Activated naive CD4-positive, alpha-beta T cell treated with anti-CD3 and anti-CD28 coated beads, Interleukin-2, amount 10 ng/mL, durations not matched to agents 7 days and 5 days (primary cell): ENCODE measurements at regions not wholly inside any gene's neighbourhood (a gene's known extent, or its start where the extent isn't known, plus 50 kb on each side); places are given as distances from the start of the nearest gene placed in this dataset.

Source experiments
- CTCF ChIA-PET: fragments of 350-600 bp; sonication (Branson Sonifier 250); formaldehyde crosslinking; loops from one replicate; lab custom pipeline; 2021; ENCODE audit warnings: antibody characterized with exemption; lab: Charles Lee
- DNase-seq: peaks from one replicate; pipeline ENCODE4 v3.0.0-alpha.2; 2020
- H3K27ac Mint-ChIP-seq: one replicate; pipeline ENCODE4 v1.8.0; 2021; ENCODE audit warnings: mild to moderate bottlenecking, moderate library complexity, mixed read lengths
- H3K27me3 Mint-ChIP-seq: one replicate; pipeline ENCODE4 v1.8.0; 2021; ENCODE audit warnings: mild to moderate bottlenecking, mixed read lengths
- H3K36me3 Mint-ChIP-seq: one replicate; pipeline ENCODE4 v1.8.0; 2021; ENCODE audit warnings: mixed read lengths
- H3K4me1 Mint-ChIP-seq: one replicate; pipeline ENCODE4 v1.8.0; 2021; ENCODE audit warnings: mixed read lengths
- H3K4me3 Mint-ChIP-seq: one replicate; pipeline ENCODE4 v1.8.0; 2021; ENCODE audit warnings: mild to moderate bottlenecking, moderate library complexity, mixed read lengths
- H3K9me3 Mint-ChIP-seq: one replicate; pipeline ENCODE4 v1.8.0; 2021; ENCODE audit warnings: mixed read lengths

DNA sequence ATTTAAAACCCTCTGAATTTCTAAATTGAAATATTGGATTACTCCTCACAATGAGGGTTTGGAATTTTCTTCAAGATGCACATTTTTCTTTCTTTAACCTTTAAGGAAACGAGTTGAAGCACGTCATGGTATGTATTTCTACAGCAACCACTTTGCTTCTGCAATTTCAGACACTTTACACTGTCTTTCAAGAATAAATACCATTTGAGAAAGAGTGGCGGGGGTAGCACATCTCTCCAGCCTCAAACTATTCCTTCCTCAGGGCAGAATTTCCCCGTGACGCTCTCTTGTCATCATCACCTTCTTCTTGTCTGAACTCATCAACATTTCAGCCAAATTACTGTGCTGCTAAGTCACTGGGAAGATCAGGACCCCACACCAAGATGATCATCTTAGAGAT is 1073.4 kb downstream of the EFNB2 start:
- Mint-ChIP-seq H3K4me3 (no peak overlapping the region), H3K27ac (no peak overlapping the region), H3K4me1 (no peaks in the 10 kb centered on the region), H3K27me3 (no peaks in the 10 kb centered on the region), H3K36me3 (no peaks in the 10 kb centered on the region), H3K9me3 (no peaks in the 10 kb centered on the region)
- CTCF ChIA-PET, result no interaction called here
- no peak for DNase-seq

DNA sequence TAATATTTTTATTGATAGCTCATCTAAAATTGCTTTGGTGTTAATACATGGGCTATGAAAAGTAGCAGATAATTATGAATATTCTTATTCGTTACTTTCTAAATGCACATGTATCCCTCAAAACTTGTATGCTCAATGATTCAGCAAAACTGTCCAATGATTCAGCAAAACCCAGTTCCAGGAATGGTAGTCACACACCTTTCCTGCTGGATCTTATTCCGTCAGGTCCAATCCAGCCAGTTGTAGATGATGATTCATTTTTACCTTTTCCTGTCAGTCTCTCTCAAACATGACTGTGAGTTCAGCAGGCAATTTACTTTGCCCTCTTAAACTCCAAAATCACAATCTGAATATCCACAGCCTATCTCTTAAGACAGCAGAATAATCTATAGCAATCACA is 1082.6 kb downstream of the EFNB2 start:
- Mint-ChIP-seq H3K27ac (no peak overlapping the region), H3K36me3 (no peaks in the 10 kb centered on the region), H3K4me1 (no peaks in the 10 kb centered on the region), H3K9me3 (peaks cover 3% of the 10 kb centered on the region), H3K27me3 (no peaks in the 10 kb centered on the region), H3K4me3 (no peak overlapping the region)
- DNase-seq, result no peak
- CTCF ChIA-PET, result interaction anchor here (0.6 kb wide), 1 partner anchor 129 kb away, joined by 4 read pairs; no protein-coding TSS in a partner anchor

DNA sequence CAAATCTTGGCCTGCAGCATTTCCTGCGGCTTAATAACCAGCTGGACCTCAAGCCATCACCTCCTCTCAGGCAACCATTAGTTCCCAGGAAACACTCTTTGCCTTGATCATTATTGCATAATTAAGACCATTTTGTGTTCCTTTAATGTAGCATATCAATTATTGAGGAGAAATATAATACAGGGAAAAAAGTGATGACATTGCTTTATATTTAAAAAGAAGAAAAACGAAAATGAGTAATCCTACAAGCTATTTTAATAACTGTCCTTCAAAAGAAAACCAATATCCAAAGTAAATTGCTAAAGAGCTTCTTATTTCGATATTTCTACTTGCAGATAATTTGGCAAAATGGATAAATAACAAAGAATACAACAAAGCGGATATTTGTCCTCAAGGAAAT is 1084.7 kb downstream of the EFNB2 start:
- no peaks in the 10 kb centered on the region for H3K27me3 Mint-ChIP-seq
- peaks cover 3% of the 10 kb centered on the region for H3K9me3 Mint-ChIP-seq
- CTCF ChIA-PET, result no interaction called here
- no peak for DNase-seq
- H3K36me3 Mint-ChIP-seq, result no peaks in the 10 kb centered on the region
- no peaks in the 10 kb centered on the region for H3K4me1 Mint-ChIP-seq
- H3K27ac Mint-ChIP-seq, result no peak overlapping the region
- no peak overlapping the region for H3K4me3 Mint-ChIP-seq

DNA sequence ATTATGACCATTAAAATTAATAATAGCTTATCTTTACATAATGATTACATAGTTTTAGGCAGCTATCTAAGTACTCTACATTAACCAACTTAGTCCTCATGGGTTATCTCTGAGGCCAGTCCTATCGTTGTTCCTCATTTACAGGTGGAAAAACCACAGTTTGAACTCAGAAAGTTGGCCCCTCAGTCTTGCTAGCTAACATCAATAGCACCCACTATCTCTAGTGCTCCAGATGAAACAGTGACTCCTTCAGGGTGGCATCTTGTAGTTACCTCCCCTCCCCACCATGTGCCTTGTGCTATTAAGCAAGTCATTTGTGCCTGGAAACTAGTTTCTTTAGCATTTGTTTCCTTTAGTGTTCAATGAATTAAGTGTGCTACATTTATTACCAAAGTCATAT is 1086.7 kb downstream of the EFNB2 start:
- no peaks in the 10 kb centered on the region for H3K4me1 Mint-ChIP-seq
- no peaks in the 10 kb centered on the region for H3K36me3 Mint-ChIP-seq
- H3K27me3 Mint-ChIP-seq, result no peaks in the 10 kb centered on the region
- H3K27ac Mint-ChIP-seq, result no peak overlapping the region
- CTCF ChIA-PET, result no interaction called here
- peaks cover 2% of the 10 kb centered on the region for H3K9me3 Mint-ChIP-seq
- no peak for DNase-seq
- H3K4me3 Mint-ChIP-seq, result no peak overlapping the region

DNA sequence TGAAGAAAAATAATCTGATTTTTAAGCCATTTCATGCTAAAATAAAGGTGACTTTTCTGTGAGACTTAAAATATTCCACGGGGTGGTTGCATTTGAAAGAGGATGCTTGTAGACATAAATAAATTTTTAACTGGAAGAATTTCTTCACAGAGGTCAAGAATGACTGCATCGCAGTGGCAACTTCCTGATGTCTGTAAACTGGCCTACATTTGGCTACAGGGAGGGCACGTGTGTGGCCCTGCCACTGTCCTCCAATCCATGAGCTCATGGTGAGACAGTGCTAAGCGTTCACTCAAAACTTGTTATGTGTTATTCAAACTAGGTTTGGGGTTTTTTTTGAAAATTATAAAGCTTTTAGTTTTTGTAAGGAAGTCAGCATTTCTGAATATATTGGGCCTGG is 1089.3 kb downstream of the EFNB2 start:
- Mint-ChIP-seq H3K36me3 (no peaks in the 10 kb centered on the region), H3K4me1 (no peaks in the 10 kb centered on the region), H3K27me3 (no peaks in the 10 kb centered on the region), H3K9me3 (no peaks in the 10 kb centered on the region), H3K27ac (no peak overlapping the region), H3K4me3 (no peak overlapping the region)
- CTCF ChIA-PET, result no interaction called here
- DNase-seq, result no peak

DNA sequence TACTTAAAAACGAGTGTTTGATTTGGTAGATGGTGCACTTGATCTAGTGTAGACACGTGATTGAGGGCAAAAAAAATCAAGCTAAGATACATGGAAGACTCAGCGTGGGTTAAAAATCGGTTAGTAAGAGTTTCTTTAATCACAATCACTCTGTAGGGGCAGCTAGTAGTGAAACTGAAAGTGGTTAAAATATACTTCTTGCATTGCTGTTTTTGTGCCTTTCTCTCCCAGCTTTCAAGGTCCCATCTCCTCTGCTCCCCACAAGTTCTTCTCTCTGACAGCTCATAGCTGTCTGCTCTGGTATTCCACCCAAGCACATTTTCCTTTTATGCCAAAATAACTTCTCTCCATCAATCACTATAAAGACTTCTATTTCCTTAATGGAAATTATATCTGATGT is 1089.7 kb downstream of the EFNB2 start:
- no peaks in the 10 kb centered on the region for H3K36me3 Mint-ChIP-seq
- no peak for DNase-seq
- H3K27ac Mint-ChIP-seq, result no peak overlapping the region
- no peaks in the 10 kb centered on the region for H3K27me3 Mint-ChIP-seq
- H3K9me3 Mint-ChIP-seq, result no peaks in the 10 kb centered on the region
- CTCF ChIA-PET, result no interaction called here
- H3K4me1 Mint-ChIP-seq, result no peaks in the 10 kb centered on the region
- no peak overlapping the region for H3K4me3 Mint-ChIP-seq

DNA sequence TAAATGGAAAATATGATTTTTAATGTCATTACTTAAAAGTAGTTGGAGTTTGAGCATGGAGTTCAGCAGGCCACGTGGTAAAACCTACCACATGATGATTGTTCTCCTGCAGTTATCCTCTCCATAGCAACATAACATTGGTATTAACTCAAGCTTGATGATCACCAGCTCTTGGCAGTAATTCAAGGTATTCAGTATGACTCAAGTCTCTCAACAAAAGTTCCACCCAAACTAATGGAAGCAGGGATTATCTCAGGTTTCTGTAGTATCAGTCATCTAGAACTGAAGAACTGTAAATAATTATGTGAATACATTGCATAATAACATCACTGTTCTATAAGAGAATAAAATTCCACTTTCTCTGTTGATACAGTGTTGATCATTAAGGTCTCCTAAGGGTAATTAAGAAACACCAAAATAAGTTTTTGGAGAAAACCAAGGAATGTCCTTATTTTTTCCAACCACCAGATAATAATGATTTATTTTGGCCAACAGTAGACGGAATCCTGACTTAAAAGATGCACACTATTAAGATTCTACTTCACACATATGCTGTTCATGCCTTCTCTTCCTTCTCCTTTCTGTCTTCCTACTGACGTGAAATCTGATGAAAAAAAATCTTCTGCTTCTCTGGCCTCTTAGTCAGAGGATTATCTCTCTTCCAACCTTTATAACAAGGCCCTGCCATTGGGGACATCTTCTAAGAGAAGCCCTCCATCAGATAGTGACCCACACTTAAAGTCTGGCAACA is 1092.3 kb downstream of the EFNB2 start:
- H3K4me1 Mint-ChIP-seq, result no peaks in the 10 kb centered on the region
- no peaks in the 10 kb centered on the region for H3K27me3 Mint-ChIP-seq
- no peak for DNase-seq
- CTCF ChIA-PET, result no interaction called here
- H3K36me3 Mint-ChIP-seq, result no peaks in the 10 kb centered on the region
- H3K27ac Mint-ChIP-seq, result no peak overlapping the region
- no peaks in the 10 kb centered on the region for H3K9me3 Mint-ChIP-seq
- no peak overlapping the region for H3K4me3 Mint-ChIP-seq

DNA sequence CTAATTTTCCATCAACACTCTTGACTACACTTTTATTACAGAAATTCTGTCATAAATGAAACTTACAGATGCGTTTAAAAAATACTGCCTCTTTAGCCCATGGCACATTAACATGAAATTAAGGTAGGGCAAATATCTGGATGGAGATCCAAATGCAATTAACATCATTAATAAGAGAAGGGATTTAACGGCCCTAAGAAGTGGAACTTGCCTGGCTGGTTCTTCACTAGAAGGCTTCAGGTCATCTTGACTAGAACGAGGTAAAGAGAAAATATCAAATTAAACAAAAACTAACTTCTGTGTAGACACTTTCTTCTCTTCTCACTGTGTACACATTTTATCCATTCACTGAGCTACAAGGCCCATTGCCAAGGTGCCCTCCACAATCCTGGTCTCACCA is 1093.4 kb downstream of the EFNB2 start:
- DNase-seq, result no peak
- CTCF ChIA-PET, result no interaction called here
- no peak overlapping the region for H3K27ac Mint-ChIP-seq
- no peaks in the 10 kb centered on the region for H3K36me3 Mint-ChIP-seq
- H3K4me1 Mint-ChIP-seq, result no peaks in the 10 kb centered on the region
- H3K27me3 Mint-ChIP-seq, result no peaks in the 10 kb centered on the region
- H3K9me3 Mint-ChIP-seq, result no peaks in the 10 kb centered on the region
- H3K4me3 Mint-ChIP-seq, result no peak overlapping the region

DNA sequence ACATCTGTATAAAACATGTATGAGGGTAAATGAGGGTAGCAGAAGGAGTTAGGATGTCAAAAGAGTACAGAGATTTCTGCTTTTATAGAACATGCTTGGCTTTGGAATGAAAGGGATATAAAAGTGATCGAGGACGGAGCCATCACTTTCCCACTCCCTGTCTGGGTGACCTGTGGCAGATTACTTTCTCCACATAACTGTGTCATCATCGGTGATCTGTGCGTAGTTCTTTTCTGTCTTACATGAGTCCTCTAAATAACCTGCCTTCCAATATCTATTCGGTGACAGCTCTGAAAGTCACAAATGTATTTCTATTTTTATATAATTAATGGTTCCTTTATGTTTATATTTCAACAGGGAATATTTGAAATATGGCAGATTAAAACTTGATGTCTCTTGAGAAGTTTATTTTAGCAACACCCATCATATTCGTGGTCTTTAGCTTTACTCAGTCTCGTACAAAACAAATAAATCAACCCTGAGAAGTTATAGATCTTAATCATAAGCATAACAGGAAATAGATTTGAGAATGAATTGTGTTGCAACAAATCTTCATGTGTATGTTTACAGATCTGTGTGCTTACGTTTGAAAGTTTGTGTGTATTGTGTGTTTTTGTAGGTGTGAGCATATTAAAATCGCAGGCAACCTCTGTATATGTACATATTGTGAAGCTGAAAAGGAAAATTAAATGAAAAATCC is 1094.3 kb downstream of the EFNB2 start:
- CTCF ChIA-PET, result no interaction called here
- H3K27ac Mint-ChIP-seq, result no peak overlapping the region

DNA sequence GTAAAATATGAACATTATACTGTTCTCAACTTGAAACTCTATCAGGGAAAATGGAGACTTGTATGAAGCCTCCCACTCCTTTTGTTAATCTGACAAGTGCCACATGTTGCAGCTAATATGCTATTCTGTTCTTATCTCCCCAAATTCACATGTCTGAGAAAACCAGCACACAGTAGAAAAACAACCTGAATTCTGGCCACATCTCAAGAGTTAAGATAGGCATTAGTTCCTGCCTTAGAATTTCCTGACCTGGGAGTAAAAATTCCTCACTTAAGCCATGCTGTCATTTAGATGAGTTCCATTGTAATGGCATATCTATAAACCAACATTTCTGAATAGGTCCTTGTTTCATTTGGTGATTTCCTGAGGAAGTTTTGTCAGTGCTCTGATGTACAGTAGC is 1098.5 kb downstream of the EFNB2 start:
- Mint-ChIP-seq H3K27ac (no peak overlapping the region), H3K36me3 (no peaks in the 10 kb centered on the region), H3K27me3 (no peaks in the 10 kb centered on the region), H3K9me3 (no peaks in the 10 kb centered on the region), H3K4me1 (no peaks in the 10 kb centered on the region), H3K4me3 (no peak overlapping the region)
- DNase-seq, result no peak
- CTCF ChIA-PET, result no interaction called here

More for the DNA sequence above, 1094.3 kb downstream of the EFNB2 start:
- no peak for DNase-seq
- Mint-ChIP-seq H3K27me3 (no peaks in the 10 kb centered on the region), H3K4me3 (no peak overlapping the region), H3K9me3 (no peaks in the 10 kb centered on the region), H3K4me1 (no peaks in the 10 kb centered on the region), H3K36me3 (no peaks in the 10 kb centered on the region)

DNA sequence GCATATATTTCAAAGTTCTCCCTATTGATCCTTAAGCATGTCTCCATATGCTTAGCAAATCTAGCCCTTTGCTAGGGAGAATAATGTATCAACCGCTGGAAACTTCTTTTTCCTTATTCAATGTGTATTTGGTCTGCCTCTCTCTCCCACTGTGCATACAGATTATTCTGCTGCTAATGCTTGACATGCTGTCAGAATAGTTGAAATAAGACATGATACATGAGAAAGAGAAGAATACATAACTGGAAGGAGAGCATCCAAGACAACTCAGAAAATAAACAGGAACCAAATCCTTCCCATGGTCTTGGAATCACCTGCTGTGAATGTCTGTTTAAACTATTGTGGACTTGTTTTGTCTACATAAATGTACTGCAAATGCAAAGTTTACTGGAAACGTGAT is 1103.0 kb downstream of the EFNB2 start:
- no peaks in the 10 kb centered on the region for H3K4me1 Mint-ChIP-seq
- no peaks in the 10 kb centered on the region for H3K36me3 Mint-ChIP-seq
- no peak overlapping the region for H3K4me3 Mint-ChIP-seq
- CTCF ChIA-PET, result no interaction called here
- no peak for DNase-seq
- H3K9me3 Mint-ChIP-seq, result no peaks in the 10 kb centered on the region
- H3K27me3 Mint-ChIP-seq, result no peaks in the 10 kb centered on the region
- H3K27ac Mint-ChIP-seq, result no peak overlapping the region

DNA sequence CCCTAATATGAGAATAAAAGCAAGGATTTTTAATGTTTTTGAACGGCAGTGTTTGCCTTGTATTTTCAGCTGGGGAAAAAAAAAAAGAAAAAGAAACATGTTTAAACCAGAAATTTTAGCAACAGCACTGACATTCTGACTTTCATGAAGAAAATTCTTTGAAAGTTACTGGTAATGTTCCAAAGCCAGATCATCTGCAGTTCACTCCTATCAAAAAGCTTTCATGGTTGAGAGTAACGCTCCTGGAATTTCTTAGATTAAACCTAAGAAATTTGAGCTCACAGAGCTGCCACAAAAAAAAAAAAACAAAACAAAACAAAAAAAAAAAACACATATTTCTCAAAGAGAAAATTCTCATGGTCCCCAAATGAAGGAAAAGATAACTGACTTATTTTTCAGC is 1106.7 kb downstream of the EFNB2 start:
- H3K9me3 Mint-ChIP-seq, result no peaks in the 10 kb centered on the region
- no peak overlapping the region for H3K4me3 Mint-ChIP-seq
- CTCF ChIA-PET, result interaction anchor here (1.1 kb wide), 1 partner anchor 18 kb away, joined by 3 read pairs; no protein-coding TSS in a partner anchor
- no peaks in the 10 kb centered on the region for H3K36me3 Mint-ChIP-seq
- H3K27ac Mint-ChIP-seq, result no peak overlapping the region
- H3K27me3 Mint-ChIP-seq, result no peaks in the 10 kb centered on the region
- DNase-seq, result no peak
- H3K4me1 Mint-ChIP-seq, result no peaks in the 10 kb centered on the region

DNA sequence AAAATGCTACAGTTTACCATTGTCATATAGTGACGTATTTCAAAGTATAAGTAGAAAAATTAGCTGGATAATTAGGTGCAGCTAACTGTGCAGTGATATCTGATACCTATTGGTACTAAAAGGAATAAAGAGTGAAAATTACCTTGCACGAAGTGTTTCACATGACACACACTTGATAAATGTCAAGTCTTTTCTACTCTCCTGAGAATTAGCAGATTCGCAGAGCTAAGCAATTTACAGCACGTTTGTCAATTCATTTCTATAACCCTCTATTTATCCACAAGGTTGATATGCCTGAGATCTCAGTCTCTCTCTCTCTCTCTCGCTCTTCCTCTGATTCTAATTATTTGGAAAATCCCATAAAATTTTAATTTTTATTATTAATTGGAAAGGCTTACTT is 1109.0 kb downstream of the EFNB2 start:
- H3K27me3 Mint-ChIP-seq, result no peaks in the 10 kb centered on the region
- no peaks in the 10 kb centered on the region for H3K4me1 Mint-ChIP-seq
- H3K4me3 Mint-ChIP-seq, result no peak overlapping the region
- no peaks in the 10 kb centered on the region for H3K9me3 Mint-ChIP-seq
- H3K27ac Mint-ChIP-seq, result no peak overlapping the region
- no peak for DNase-seq
- CTCF ChIA-PET, result no interaction called here
- H3K36me3 Mint-ChIP-seq, result no peaks in the 10 kb centered on the region

DNA sequence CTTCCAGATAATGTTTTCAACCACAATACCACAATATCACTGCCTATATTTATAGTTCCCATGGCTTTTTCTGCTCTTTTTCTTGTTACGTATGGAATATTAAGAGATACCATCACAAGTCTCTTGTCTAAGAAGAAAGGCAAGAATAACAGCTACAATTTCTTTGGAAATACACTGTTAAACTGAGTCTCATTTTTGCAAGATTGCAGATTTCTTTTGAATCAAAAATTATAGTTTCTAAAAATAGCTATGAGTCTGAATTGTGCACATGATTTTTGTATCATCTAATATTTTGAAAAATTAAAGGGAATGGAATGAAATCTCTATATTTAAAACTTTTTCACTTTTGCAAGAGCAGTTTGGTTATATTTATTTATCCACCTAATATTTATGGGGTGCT is 1120.8 kb downstream of the EFNB2 start:
- Mint-ChIP-seq H3K36me3 (no peaks in the 10 kb centered on the region), H3K27me3 (no peaks in the 10 kb centered on the region), H3K4me3 (no peak overlapping the region), H3K27ac (no peak overlapping the region), H3K4me1 (no peaks in the 10 kb centered on the region), H3K9me3 (peaks cover under 1% of the 10 kb centered on the region)
- CTCF ChIA-PET, result no interaction called here
- no peak for DNase-seq

DNA sequence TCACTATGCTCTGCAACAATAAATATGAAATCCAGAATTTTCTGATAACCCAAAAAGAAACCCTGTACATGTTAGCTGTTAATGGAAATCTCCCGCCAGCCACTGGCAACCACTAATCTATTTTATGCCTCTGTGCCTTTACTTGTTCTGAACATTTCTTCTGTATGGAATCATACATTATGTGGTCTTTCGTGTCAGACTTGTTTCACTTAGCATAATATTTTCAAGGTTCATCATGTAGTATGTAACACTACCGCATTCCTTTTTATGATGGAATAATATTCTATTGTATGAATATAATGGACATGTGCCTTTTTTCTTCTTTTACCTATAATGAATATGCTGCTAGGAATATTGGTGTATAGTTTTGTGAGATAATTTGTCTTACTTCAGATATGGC is 1123.3 kb downstream of the EFNB2 start:
- Mint-ChIP-seq H3K36me3 (no peaks in the 10 kb centered on the region), H3K27me3 (no peaks in the 10 kb centered on the region), H3K9me3 (peaks cover 2% of the 10 kb centered on the region), H3K4me1 (no peaks in the 10 kb centered on the region), H3K27ac (no peak overlapping the region), H3K4me3 (no peak overlapping the region)
- CTCF ChIA-PET, result no interaction called here
- DNase-seq, result no peak
